HepG2 (cell line): ENCODE measurements at regions not wholly inside any gene's neighbourhood (a gene's known extent, or its start where the extent isn't known, plus 50 kb on each side); places are given as distances from the start of the nearest gene placed in this dataset.

ENCODE experiments used
- CHD4 ChIP-seq: fragments of 200-600 bp; sonication (generic); IDR thresholded peaks from 2 replicates; pipeline ENCODE4 v1.7.0; 2017; ENCODE audit warnings: mild to moderate bottlenecking, low read length, borderline replicate concordance
- EEA1 ChIP-seq: sonication (generic); formaldehyde crosslinking; IDR thresholded peaks from 2 replicates; pipeline ENCODE4 v1.5.1; 2020; ENCODE audit warnings: mild to moderate bottlenecking, missing genetic modification reagents, borderline replicate concordance
- HCFC1 ChIP-seq: fragments of 150-350 bp; IDR thresholded peaks from 2 replicates; pipeline ENCODE4 v1.6.1; 2014; ENCODE audit warnings: low read depth, low read length
- HDAC2 ChIP-seq: sonication (generic); formaldehyde crosslinking; IDR thresholded peaks from 2 replicates; pipeline ENCODE4 v1.4.0; 2020; ENCODE audit warnings: missing genetic modification reagents
- HOXA5 ChIP-seq: sonication (generic); formaldehyde crosslinking; IDR thresholded peaks from 2 replicates; pipeline ENCODE4 v1.4.0; 2020; ENCODE audit warnings: missing genetic modification reagents
- KMT2A ChIP-seq: sonication (generic); formaldehyde crosslinking; IDR thresholded peaks from 2 replicates; pipeline ENCODE4 v1.4.0; 2020; ENCODE audit warnings: missing genetic modification reagents
- MIER3 ChIP-seq: IDR thresholded peaks from 2 replicates; pipeline ENCODE4 v1.6.1; 2016; ENCODE audit warnings: missing compliant biosample characterization, borderline replicate concordance
- PAF1 ChIP-seq: IDR thresholded peaks from 2 replicates; pipeline ENCODE4 v1.6.1; 2016; ENCODE audit warnings: missing genetic modification reagents, missing compliant biosample characterization
- PHF5A ChIP-seq: IDR thresholded peaks from one replicate; pipeline ENCODE4 v1.6.1; 2018; ENCODE audit warnings: low read depth, missing genetic modification reagents; ENCODE audit not compliant: unreplicated experiment
- SOX5 ChIP-seq: IDR thresholded peaks from 2 replicates; pipeline ENCODE4 v1.6.1; 2016; ENCODE audit warnings: borderline replicate concordance
- ZMYM4 ChIP-seq: sonication (generic); formaldehyde crosslinking; IDR thresholded peaks from 2 replicates; pipeline ENCODE4 v1.8.1; 2023; ENCODE audit warnings: mild to moderate bottlenecking, missing genetic modification reagents
- ZNF20 ChIP-seq: sonication (generic); formaldehyde crosslinking; IDR thresholded peaks from 2 replicates; pipeline ENCODE4 v1.4.0; 2020; ENCODE audit warnings: mild to moderate bottlenecking, moderate library complexity, missing genetic modification reagents
- ZNF253 ChIP-seq: sonication (generic); formaldehyde crosslinking; IDR thresholded peaks from 2 replicates; pipeline ENCODE4 v1.8.0; 2022; ENCODE audit warnings: mild to moderate bottlenecking, missing genetic modification reagents, borderline replicate concordance
- ZNF570 ChIP-seq: sonication (generic); formaldehyde crosslinking; IDR thresholded peaks from 2 replicates; pipeline ENCODE4 v1.4.0; 2020; ENCODE audit warnings: mild to moderate bottlenecking, missing genetic modification reagents, borderline replicate concordance
- ZNF709 ChIP-seq: sonication (generic); formaldehyde crosslinking; IDR thresholded peaks from 2 replicates; pipeline ENCODE4 v1.5.0; 2020; ENCODE audit warnings: mild to moderate bottlenecking, missing genetic modification reagents
- ZSCAN20 ChIP-seq: sonication (generic); formaldehyde crosslinking; IDR thresholded peaks from 2 replicates; pipeline ENCODE4 v1.4.0; 2020; ENCODE audit warnings: missing genetic modification reagents, mild to moderate bottlenecking, borderline replicate concordance
- TF ChIP-seq, protein P1 (sequence below): sonication (generic); formaldehyde crosslinking; IDR thresholded peaks from 2 replicates; pipeline ENCODE4 v1.5.0; 2020; ENCODE audit warnings: missing genetic modification reagents
- TF ChIP-seq, protein P2 (sequence below): sonication (generic); formaldehyde crosslinking; IDR thresholded peaks from 2 replicates; pipeline ENCODE4 v1.5.0; 2020; ENCODE audit warnings: mild to moderate bottlenecking, missing genetic modification reagents, borderline replicate concordance
- TF ChIP-seq, protein P3 (sequence below): IDR thresholded peaks from 2 replicates; pipeline ENCODE4 v1.6.1; 2018; ENCODE audit warnings: missing genetic modification reagents
- TF ChIP-seq, protein P4 (sequence below): sonication (generic); formaldehyde crosslinking; IDR thresholded peaks from 2 replicates; pipeline ENCODE4 v1.8.1; 2023; ENCODE audit warnings: mild to moderate bottlenecking, missing genetic modification reagents

DNA sequence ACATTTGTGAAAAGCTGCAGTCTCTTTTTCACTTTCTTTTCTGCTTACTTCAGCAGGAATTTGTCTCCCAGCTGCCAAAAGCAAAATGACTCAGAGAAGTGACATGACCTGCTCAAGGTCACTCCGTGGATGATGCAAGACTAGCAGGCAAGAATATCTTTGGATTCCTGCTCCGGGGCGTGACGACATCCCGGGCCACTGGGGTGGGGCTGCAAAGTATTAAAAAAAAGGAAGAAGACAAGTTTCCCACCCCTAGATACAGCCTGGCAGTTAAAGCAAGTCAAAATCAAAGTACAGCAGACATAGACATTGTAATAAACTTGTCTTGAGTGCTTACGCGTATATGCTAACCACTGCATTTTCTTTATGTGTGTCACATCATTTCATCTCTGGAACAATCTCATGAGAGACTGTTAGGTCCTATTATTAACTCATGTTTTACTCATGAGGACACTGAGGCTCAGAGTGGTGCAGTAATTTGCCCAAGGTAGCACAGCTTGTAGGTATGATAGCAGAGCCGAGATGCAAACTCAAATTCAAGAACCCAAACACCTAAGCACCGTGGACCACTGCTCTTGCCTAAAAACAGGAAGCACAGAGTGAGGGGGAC lies 485.2 kb upstream of the PROK2 start (continued):
- TF ChIP-seq, protein P1, sequence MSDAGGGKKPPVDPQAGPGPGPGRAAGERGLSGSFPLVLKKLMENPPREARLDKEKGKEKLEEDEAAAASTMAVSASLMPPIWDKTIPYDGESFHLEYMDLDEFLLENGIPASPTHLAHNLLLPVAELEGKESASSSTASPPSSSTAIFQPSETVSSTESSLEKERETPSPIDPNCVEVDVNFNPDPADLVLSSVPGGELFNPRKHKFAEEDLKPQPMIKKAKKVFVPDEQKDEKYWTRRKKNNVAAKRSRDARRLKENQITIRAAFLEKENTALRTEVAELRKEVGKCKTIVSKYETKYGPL (CRISPR knock-in tag), result no peak
- TF ChIP-seq ZNF253 (CRISPR knock-in tag), result no peak
- TF ChIP-seq, protein P2, sequence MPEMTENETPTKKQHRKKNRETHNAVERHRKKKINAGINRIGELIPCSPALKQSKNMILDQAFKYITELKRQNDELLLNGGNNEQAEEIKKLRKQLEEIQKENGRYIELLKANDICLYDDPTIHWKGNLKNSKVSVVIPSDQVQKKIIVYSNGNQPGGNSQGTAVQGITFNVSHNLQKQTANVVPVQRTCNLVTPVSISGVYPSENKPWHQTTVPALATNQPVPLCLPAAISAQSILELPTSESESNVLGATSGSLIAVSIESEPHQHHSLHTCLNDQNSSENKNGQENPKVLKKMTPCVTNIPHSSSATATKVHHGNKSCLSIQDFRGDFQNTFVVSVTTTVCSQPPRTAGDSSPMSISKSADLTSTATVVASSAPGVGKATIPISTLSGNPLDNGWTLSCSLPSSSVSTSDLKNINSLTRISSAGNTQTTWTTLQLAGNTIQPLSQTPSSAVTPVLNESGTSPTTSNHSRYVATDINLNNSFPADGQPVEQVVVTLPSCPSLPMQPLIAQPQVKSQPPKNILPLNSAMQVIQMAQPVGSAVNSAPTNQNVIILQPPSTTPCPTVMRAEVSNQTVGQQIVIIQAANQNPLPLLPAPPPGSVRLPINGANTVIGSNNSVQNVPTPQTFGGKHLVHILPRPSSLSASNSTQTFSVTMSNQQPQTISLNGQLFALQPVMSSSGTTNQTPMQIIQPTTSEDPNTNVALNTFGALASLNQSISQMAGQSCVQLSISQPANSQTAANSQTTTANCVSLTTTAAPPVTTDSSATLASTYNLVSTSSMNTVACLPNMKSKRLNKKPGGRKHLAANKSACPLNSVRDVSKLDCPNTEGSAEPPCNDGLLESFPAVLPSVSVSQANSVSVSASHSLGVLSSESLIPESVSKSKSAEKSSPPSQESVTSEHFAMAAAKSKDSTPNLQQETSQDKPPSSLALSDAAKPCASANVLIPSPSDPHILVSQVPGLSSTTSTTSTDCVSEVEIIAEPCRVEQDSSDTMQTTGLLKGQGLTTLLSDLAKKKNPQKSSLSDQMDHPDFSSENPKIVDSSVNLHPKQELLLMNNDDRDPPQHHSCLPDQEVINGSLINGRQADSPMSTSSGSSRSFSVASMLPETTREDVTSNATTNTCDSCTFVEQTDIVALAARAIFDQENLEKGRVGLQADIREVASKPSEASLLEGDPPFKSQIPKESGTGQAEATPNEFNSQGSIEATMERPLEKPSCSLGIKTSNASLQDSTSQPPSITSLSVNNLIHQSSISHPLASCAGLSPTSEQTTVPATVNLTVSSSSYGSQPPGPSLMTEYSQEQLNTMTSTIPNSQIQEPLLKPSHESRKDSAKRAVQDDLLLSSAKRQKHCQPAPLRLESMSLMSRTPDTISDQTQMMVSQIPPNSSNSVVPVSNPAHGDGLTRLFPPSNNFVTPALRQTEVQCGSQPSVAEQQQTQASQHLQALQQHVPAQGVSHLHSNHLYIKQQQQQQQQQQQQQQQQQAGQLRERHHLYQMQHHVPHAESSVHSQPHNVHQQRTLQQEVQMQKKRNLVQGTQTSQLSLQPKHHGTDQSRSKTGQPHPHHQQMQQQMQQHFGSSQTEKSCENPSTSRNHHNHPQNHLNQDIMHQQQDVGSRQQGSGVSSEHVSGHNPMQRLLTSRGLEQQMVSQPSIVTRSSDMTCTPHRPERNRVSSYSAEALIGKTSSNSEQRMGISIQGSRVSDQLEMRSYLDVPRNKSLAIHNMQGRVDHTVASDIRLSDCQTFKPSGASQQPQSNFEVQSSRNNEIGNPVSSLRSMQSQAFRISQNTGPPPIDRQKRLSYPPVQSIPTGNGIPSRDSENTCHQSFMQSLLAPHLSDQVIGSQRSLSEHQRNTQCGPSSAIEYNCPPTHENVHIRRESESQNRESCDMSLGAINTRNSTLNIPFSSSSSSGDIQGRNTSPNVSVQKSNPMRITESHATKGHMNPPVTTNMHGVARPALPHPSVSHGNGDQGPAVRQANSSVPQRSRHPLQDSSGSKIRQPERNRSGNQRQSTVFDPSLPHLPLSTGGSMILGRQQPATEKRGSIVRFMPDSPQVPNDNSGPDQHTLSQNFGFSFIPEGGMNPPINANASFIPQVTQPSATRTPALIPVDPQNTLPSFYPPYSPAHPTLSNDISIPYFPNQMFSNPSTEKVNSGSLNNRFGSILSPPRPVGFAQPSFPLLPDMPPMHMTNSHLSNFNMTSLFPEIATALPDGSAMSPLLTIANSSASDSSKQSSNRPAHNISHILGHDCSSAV (CRISPR knock-in tag), result no peak
- no peak for TF ChIP-seq PAF1 (CRISPR knock-in tag)
- 0 out of 2 replicates have a peak, but pooled peaks have one; percentile 33 for TF ChIP-seq HOXA5 (CRISPR knock-in tag)
- TF ChIP-seq ZSCAN20 (CRISPR knock-in tag), result no peak
- TF ChIP-seq ZNF570 (CRISPR knock-in tag), result no peak
- no peak for TF ChIP-seq HCFC1
- TF ChIP-seq ZMYM4, result no peak
- TF ChIP-seq KMT2A (CRISPR knock-in tag), result no peak
- TF ChIP-seq, protein P3, sequence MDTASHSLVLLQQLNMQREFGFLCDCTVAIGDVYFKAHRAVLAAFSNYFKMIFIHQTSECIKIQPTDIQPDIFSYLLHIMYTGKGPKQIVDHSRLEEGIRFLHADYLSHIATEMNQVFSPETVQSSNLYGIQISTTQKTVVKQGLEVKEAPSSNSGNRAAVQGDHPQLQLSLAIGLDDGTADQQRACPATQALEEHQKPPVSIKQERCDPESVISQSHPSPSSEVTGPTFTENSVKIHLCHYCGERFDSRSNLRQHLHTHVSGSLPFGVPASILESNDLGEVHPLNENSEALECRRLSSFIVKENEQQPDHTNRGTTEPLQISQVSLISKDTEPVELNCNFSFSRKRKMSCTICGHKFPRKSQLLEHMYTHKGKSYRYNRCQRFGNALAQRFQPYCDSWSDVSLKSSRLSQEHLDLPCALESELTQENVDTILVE, result peak; percentile 75
- no peak for TF ChIP-seq CHD4
- TF ChIP-seq MIER3 (CRISPR knock-in tag), result peak; percentile 79
- TF ChIP-seq ZNF709 (CRISPR knock-in tag), result no peak
- no peak for TF ChIP-seq EEA1
- no peak for TF ChIP-seq PHF5A (CRISPR knock-in tag)
- TF ChIP-seq HDAC2, result peak; percentile 60; the same call in 1 of the 2 replicates
- TF ChIP-seq, protein P4, sequence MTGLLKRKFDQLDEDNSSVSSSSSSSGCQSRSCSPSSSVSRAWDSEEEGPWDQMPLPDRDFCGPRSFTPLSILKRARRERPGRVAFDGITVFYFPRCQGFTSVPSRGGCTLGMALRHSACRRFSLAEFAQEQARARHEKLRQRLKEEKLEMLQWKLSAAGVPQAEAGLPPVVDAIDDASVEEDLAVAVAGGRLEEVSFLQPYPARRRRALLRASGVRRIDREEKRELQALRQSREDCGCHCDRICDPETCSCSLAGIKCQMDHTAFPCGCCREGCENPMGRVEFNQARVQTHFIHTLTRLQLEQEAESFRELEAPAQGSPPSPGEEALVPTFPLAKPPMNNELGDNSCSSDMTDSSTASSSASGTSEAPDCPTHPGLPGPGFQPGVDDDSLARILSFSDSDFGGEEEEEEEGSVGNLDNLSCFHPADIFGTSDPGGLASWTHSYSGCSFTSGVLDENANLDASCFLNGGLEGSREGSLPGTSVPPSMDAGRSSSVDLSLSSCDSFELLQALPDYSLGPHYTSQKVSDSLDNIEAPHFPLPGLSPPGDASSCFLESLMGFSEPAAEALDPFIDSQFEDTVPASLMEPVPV, result no peak
- peak; percentile 53; the same call in 1 of the 2 replicates for TF ChIP-seq SOX5 (CRISPR knock-in tag)
- TF ChIP-seq ZNF20, result no peak
